Activated naive CD8-positive, alpha-beta T cell (primary cell): ENCODE measurements at regions not wholly inside any gene's neighbourhood (a gene's known extent, or its start where the extent isn't known, plus 50 kb on each side); places are given as distances from the start of the nearest gene placed in this dataset.

ENCODE experiments used
- H3K27ac Mint-ChIP-seq: one replicate; pipeline ENCODE4 v1.8.0; 2021; ENCODE audit warnings: mixed read lengths
- H3K27me3 Mint-ChIP-seq: one replicate; pipeline ENCODE4 v1.8.0; 2021; ENCODE audit warnings: mixed read lengths
- H3K36me3 Mint-ChIP-seq: one replicate; pipeline ENCODE4 v1.8.0; 2021; ENCODE audit warnings: mixed read lengths
- H3K4me1 Mint-ChIP-seq: one replicate; pipeline ENCODE4 v1.8.0; 2021; ENCODE audit warnings: low read depth, mixed read lengths
- H3K4me3 Mint-ChIP-seq: one replicate; pipeline ENCODE4 v1.8.0; 2021; ENCODE audit warnings: mild to moderate bottlenecking, mixed read lengths
- H3K9me3 Mint-ChIP-seq: one replicate; pipeline ENCODE4 v1.8.0; 2021; ENCODE audit warnings: low read depth, mixed read lengths

DNA sequence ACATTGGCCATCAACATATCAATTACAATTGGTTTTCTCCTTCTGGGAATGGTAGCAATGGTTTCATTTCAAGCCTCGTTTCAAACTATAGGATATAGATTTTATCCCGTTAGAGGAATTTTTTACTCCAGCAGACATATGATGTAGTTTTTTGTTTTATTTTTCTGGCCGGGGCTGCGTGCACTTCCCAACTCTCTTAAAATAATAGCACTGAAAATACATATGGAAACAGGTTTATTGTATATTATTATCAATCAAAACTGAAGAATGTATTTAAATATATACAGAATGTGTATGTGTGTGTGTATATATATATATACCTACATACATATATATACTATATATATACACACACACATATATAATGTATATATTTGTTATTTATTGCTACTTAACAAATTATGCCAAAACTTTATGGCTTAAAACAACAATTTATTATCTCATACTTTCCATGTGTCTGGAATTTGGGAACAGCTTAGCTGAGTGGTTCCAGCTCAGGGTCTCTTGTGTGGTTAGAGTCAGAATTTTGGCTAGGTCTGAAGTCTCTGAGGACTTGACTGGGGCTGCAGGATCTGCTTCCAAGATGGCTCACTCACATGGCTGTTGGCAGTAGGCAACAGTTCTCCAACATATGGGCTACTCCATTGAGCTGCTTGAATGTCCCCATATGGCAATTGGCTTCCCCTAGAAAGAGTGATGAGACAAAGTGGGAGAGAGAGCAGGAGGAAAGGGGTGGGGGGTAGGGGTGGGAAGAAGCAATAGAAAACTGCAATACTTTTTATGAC is 314.1 kb downstream of the PPP1R2C start:
- no peaks in the 10 kb centered on the region for H3K27me3 Mint-ChIP-seq
- no peak overlapping the region for H3K4me3 Mint-ChIP-seq
- H3K36me3 Mint-ChIP-seq: peaks cover 2% of the 10 kb centered on the region
- no peak overlapping the region for H3K27ac Mint-ChIP-seq
- H3K4me1 Mint-ChIP-seq: no peaks in the 10 kb centered on the region
- no peaks in the 10 kb centered on the region for H3K9me3 Mint-ChIP-seq

DNA sequence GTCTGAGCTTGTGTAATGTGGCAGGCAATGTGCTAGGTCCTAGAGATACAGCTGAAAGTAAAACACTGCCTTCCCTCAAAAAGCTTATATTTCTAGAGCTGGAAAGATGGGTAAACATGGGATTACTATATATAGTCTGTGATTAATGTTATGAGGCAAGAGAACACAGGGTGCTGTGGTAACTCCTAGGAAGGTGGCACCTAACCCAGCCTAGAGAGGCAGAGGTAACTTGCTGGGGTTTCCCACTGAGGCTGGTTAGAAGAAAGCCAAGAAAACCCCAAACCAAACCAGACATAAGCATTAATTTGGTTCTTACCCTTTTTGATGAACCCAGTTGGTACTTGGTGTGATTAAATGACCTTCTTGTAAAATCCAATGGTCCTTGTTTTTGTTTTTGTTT is 315.0 kb downstream of the PPP1R2C start:
- Mint-ChIP-seq H3K4me1 (no peaks in the 10 kb centered on the region), H3K36me3 (peaks cover 2% of the 10 kb centered on the region), H3K27me3 (no peaks in the 10 kb centered on the region), H3K9me3 (no peaks in the 10 kb centered on the region), H3K27ac (no peak overlapping the region), H3K4me3 (no peak overlapping the region)

DNA sequence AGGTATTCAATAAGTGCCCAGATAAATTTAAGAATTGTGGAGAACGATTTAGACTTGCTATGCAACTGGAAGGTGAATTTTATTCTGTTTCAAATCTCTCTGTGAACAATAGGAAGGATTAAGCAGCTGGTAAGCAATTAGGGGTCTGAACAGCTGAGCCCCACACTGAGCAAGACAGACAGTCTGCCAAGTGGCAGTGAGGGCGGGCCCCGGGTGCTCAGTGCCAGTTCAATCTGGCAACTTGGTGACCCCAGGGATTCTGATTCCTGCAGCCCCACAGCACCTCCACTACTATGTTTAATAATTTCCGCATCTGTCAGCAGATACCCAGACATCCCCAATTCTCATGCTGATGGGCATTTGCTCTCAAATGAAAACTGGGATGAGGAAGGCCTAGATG is 317.3 kb downstream of the PPP1R2C start:
- no peaks in the 10 kb centered on the region for H3K4me1 Mint-ChIP-seq
- peaks cover 2% of the 10 kb centered on the region for H3K36me3 Mint-ChIP-seq
- H3K9me3 Mint-ChIP-seq: no peaks in the 10 kb centered on the region
- no peaks in the 10 kb centered on the region for H3K27me3 Mint-ChIP-seq
- H3K27ac Mint-ChIP-seq: no peak overlapping the region
- no peak overlapping the region for H3K4me3 Mint-ChIP-seq

DNA sequence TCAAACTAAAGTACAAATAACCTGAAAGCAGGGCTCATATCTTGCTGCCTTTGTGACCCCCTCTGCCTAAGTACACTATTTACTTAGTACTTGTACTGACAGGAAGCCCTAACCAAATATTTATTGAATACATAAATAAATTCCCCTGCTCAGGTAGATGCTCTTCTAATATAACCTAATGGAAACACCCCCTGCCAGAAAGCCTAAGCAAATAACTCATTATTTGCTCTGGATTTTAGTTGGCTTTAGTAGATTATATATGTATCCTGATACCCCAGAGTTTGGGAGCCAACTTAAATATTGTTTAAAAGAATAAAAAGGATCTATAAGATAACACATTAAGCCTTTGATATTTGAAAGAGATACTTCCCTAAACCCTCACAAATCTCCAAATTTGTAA is 318.2 kb downstream of the PPP1R2C start:
- Mint-ChIP-seq H3K4me3 (no peak overlapping the region), H3K4me1 (no peaks in the 10 kb centered on the region), H3K27ac (no peak overlapping the region), H3K36me3 (peaks cover 2% of the 10 kb centered on the region), H3K27me3 (no peaks in the 10 kb centered on the region), H3K9me3 (no peaks in the 10 kb centered on the region)

DNA sequence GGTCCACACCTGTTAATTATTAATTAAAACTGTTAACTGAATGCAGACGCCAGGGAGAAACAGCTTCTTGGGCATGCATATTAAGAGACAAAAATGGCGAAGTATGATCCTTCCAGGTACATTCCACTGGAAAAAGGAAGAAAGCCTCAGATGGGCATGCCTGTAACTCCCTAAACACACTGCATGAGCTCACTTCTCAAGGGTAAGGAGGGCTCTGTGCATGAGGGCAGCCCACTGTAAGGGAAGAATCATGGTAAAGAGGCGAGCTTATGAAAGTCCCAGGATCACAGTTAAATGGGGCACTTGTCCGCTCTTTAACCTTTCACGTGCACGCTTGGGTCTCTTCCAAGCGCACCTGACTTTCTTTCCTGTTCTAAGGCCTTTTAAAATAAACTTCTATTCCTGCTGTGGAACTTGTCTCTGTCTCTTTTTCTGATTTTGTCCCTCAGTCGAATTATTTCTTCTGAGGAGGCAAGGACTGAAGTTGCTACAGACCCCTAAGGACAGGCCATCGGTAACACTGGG is 321.7 kb downstream of the PPP1R2C start:
- no peaks in the 10 kb centered on the region for H3K4me1 Mint-ChIP-seq
- no peak overlapping the region for H3K4me3 Mint-ChIP-seq
- no peaks in the 10 kb centered on the region for H3K36me3 Mint-ChIP-seq
- no peaks in the 10 kb centered on the region for H3K27me3 Mint-ChIP-seq
- H3K9me3 Mint-ChIP-seq: no peaks in the 10 kb centered on the region
- H3K27ac Mint-ChIP-seq: no peak overlapping the region

DNA sequence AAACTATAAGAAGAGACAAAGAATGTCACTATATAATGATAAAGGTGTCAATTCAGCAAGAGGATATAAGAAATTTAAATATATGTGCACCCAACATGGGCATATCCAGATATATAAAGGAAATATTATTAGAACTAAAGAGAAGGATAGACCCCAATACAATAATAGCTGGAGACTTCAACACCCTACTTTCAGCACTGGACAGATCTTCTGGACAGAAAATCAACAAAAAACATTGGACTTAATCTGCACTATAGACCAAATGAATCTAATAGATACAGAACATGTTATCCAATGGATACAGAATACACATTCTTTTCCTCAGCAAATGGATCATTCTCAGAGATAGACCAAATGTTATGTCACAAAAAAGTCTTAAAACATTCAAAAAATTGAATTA is 327.7 kb downstream of the PPP1R2C start:
- Mint-ChIP-seq H3K4me3 (no peak overlapping the region), H3K27me3 (no peaks in the 10 kb centered on the region), H3K36me3 (peaks cover under 1% of the 10 kb centered on the region), H3K27ac (no peak overlapping the region), H3K9me3 (peaks cover 1% of the 10 kb centered on the region), H3K4me1 (no peaks in the 10 kb centered on the region)

DNA sequence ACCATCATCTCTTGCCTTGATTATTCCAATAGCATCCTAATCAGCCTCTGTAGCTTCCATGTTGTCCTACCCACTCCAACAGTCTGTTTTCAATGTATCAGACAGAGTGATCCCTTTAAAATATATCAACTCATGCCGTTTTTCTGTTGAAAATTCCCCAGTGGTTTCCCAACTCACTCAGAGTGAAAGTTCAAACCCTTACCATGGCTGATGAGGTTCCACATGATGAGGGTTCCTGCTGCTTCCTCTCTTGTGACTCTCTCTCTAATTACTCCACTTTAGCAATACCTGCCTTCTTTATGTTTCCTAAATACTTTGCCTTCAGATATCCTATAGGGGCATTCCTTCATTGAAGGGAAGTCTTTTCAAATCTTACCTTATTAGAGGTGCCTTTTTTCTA is 334.7 kb downstream of the PPP1R2C start:
- H3K36me3 Mint-ChIP-seq: peaks cover 6% of the 10 kb centered on the region
- H3K4me3 Mint-ChIP-seq: no peak overlapping the region
- H3K9me3 Mint-ChIP-seq: peaks cover 10% of the 10 kb centered on the region
- no peak overlapping the region for H3K27ac Mint-ChIP-seq
- H3K27me3 Mint-ChIP-seq: no peaks in the 10 kb centered on the region
- H3K4me1 Mint-ChIP-seq: no peaks in the 10 kb centered on the region

DNA sequence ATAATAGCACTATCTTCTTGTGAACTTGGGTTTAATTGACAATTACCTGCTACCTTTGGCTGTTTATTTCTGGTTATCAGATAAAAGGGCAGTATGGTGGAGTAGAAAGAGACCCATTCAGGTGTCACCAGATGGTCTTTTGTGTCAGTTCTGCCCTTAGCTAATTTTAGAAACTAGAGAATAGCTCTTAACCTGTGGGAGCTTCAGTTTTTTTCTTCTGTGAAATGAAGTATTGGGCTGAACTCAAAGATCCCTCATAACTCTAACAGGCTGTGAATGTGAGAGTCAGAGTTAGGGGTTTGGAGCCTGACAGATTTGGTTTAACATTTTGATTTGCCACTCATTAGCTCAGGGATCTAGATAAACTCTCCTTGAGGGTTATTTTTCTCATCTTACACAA is 335.2 kb downstream of the PPP1R2C start:
- Mint-ChIP-seq H3K27ac (no peak overlapping the region), H3K4me1 (no peaks in the 10 kb centered on the region), H3K9me3 (peaks cover 10% of the 10 kb centered on the region), H3K36me3 (peaks cover 6% of the 10 kb centered on the region), H3K27me3 (no peaks in the 10 kb centered on the region), H3K4me3 (no peak overlapping the region)

DNA sequence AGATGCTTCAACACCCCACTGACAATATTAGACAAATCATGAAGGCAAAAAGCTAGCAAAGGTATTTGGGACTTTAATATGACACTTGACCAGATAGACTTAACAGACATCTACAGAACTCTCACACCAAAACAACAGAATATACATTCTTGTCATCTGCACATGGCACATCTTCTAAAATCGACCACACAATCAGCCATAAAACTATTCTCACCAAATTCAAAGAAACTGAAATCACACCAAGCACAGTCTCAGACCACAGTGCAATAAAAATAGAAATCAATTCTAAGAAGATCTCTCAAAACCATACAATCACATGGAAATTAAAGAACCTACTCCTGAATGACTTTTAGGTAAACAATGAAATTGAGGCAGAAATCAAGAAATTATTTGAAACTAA is 340.8 kb downstream of the PPP1R2C start:
- Mint-ChIP-seq H3K27me3 (no peaks in the 10 kb centered on the region), H3K27ac (no peak overlapping the region), H3K4me3 (no peak overlapping the region), H3K4me1 (peaks cover 6% of the 10 kb centered on the region), H3K36me3 (peaks cover 5% of the 10 kb centered on the region), H3K9me3 (no peaks in the 10 kb centered on the region)

DNA sequence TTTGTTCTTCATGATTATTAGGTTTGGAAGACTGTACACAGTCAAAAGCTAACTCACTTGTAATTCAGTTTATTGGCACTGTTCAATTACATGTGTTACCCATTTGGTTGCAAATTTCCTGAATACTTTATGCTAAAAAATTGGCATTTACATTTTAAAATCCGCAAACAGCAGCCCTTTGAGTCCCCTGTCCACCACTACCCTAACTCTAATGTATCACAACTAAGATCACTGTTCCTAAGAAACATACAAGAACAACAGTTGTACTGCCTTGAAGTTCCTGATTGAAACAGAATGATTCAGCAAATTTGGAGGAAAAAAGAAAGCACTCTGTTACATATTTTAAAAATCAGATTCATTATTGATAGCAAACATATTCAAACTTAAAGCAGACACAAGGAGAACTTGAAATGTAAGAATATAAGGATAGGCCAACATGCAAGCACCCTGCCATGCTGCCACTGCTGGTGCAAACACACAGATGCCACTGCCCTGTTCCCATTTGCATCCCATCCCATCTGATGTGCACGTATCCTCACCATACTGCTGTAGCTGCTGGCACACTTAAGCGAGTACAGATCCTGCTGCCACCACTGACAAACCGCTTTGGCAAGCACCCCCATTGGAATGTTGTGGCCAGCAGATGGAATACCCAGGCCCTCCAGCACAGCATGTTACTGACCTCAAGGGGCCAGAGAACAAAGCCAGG is 343.4 kb downstream of the PPP1R2C start:
- Mint-ChIP-seq H3K4me3 (no peak overlapping the region), H3K27ac (no peak overlapping the region), H3K36me3 (peaks cover 5% of the 10 kb centered on the region), H3K9me3 (no peaks in the 10 kb centered on the region), H3K27me3 (no peaks in the 10 kb centered on the region), H3K4me1 (peaks cover 6% of the 10 kb centered on the region)

DNA sequence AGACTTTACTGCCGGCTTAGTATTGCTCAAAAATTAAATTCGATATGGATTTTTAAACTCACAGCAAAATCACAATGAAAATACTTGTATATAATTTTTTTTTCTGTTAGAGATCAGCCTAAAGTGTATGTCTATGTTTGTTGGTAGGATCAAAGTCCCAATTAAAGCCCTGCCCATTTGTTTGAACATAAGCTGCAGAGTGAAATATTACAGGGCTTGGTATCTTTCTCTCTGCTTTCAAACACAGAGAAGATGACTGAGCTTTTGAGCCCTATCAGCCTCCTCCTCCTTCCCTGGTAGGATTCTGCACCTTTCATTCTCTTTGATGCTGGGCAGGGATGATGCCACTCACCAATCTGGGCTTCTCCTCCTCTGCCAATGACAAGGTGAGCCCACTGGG is 345.4 kb downstream of the PPP1R2C start:
- H3K36me3 Mint-ChIP-seq: peaks cover 5% of the 10 kb centered on the region
- H3K4me1 Mint-ChIP-seq: peaks cover 5% of the 10 kb centered on the region
- H3K9me3 Mint-ChIP-seq: no peaks in the 10 kb centered on the region
- H3K27ac Mint-ChIP-seq: no peak overlapping the region
- no peak overlapping the region for H3K4me3 Mint-ChIP-seq
- no peaks in the 10 kb centered on the region for H3K27me3 Mint-ChIP-seq

DNA sequence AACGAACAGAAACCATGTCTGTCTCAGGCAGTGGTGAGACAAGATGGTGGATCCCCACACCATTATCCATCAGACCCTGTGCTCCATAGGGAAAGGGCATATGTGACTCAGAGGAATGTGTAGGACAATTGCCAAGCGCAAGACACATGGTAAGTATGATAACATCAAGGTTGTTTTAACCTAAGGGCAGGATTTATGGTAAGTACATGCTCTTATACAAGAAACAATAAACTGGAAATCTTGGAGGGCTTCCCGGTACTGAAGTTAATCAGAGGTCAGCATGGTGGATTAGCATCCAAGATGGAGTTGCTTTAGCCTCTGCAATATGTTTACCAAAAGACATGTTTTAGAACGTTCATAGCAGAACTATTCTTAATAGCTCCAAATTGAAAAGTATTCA is 355.0 kb downstream of the PPP1R2C start:
- Mint-ChIP-seq H3K36me3 (peaks cover 2% of the 10 kb centered on the region), H3K27ac (no peak overlapping the region)

DNA sequence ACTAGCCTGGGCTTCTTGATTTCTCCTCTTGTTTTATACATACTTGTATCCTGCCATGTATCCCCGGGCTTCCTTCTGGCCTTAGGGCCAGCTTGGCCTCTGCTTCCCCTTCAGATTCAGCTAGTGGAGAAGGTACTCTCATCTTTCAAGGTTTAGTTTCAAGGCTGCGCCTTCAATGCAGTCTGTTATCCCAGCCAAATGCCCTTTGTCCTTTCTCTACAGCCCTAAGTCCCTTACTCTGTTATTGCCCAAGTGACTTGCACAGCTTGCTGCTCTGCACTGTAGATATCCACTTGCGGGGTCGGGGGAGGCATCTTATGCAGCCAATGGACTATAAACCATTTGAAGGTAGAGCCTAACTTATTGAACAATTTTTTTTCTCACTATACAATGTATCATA is 357.5 kb downstream of the PPP1R2C start:
- no peak overlapping the region for H3K27ac Mint-ChIP-seq
- H3K9me3 Mint-ChIP-seq: no peaks in the 10 kb centered on the region
- no peaks in the 10 kb centered on the region for H3K27me3 Mint-ChIP-seq
- no peak overlapping the region for H3K4me3 Mint-ChIP-seq
- no peaks in the 10 kb centered on the region for H3K4me1 Mint-ChIP-seq
- peaks cover 2% of the 10 kb centered on the region for H3K36me3 Mint-ChIP-seq

More for the DNA sequence above, 355.0 kb downstream of the PPP1R2C start:
- H3K27me3 Mint-ChIP-seq: no peaks in the 10 kb centered on the region
- no peak overlapping the region for H3K4me3 Mint-ChIP-seq
- no peaks in the 10 kb centered on the region for H3K4me1 Mint-ChIP-seq
- no peaks in the 10 kb centered on the region for H3K9me3 Mint-ChIP-seq

DNA sequence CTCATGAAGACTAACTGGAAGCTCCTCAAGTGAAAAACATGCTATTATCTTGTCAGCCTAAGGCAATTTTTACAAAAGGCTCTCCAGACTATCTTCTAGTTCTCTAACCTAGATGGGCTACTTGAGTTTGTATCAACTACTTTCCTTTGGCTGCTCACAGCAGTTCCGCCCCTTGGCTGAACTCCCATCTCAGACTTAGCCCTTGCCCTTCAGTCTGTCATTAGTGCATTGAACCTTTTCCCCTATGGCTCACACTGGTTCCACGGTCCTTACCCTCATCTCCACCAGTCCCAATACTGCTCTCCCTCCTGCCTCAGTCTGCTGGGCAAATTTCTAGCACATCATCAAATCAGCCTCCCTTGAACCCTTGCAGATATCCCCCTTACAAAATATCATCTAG is 362.3 kb downstream of the PPP1R2C start:
- H3K4me3 Mint-ChIP-seq: no peak overlapping the region
- H3K36me3 Mint-ChIP-seq: peaks cover 7% of the 10 kb centered on the region
- no peaks in the 10 kb centered on the region for H3K27me3 Mint-ChIP-seq
- peaks cover 10% of the 10 kb centered on the region for H3K9me3 Mint-ChIP-seq
- H3K27ac Mint-ChIP-seq: no peak overlapping the region
- H3K4me1 Mint-ChIP-seq: peaks cover 5% of the 10 kb centered on the region

DNA sequence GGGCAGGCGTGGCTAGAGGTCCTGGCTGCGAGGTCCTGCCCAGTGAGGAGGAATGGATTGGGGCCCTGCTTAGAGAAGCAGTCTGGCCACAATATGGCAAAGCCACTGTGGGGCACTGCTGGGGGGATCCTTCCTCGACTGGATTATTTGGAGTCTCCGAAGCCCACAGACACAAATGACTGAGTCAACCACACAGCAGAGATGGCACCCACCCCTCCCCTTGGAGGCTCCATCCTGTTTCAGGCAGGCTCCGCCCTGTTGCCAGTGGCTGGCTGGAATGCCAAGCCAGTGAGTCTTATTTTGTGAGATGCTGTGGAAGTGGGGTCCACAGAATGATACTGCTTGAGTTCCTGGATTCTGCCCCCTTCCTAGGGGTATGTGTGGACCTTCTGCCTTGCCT is 363.9 kb downstream of the PPP1R2C start:
- Mint-ChIP-seq H3K4me1 (peaks cover 14% of the 10 kb centered on the region), H3K36me3 (peaks cover 5% of the 10 kb centered on the region), H3K27me3 (no peaks in the 10 kb centered on the region), H3K4me3 (no peak overlapping the region), H3K9me3 (peaks cover 10% of the 10 kb centered on the region), H3K27ac (no peak overlapping the region)
